ENCODE measurements at regions not wholly inside any gene's neighbourhood (a gene's known extent, or its start where the extent isn't known, plus 50 kb on each side); places are given as distances from the start of the nearest gene placed in this dataset.

GRCh38 chr3:117133066-117133465 lies 423.5 kb downstream of the TUSC7 start:
- DNase-seq: no peak

GRCh38 chr3:117135207-117135606 lies 425.6 kb downstream of the TUSC7 start:
- DNase-seq: no peak

- DNase-seq: no peak
Measured at GRCh38 chr3:117136003-117136402, 426.4 kb downstream of the TUSC7 start.

DNA sequence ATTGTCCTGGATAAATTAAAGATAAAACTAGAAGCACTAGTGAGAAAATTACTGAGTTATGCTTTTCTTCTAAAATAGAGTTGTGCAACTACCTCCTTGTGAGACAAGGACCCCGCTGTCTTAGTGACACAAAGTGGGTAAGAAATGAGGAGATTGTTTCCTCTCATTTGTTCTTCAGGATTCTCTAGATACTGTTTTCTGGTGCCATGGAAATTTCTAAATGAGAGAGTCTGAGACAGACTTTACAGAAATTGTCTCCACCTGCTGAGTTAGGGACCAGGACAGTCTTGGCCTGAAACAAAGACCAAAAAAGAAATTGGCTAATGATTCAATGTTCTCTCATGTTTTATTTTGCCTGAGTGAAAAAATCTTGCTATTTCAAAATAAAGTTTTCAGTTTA lies 427.5 kb downstream of the TUSC7 start:
- no peak for DNase-seq

GRCh38 chr3:117139681-117140080 lies 430.1 kb downstream of the TUSC7 start:
- no peak for DNase-seq

DNA sequence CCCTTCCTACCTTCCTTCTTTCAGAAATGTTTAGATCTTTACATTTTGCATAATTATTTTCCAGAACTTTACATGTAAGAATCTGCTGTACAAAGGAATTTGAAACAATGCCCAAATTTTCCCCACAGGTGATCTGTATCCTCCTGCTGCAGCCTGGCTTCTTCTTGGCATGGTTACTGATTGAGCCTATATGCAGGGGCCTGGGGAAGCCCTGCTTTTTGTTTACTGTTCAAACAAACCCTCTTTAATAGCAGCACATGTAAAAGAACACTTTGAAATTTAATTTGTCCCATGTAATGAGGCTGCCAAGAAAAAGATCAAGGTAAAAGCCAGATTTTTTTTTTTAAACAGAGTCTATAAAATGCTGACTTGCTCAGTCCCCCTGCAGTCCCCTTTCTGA lies 432.2 kb downstream of the TUSC7 start:
- no peak for DNase-seq

DNA sequence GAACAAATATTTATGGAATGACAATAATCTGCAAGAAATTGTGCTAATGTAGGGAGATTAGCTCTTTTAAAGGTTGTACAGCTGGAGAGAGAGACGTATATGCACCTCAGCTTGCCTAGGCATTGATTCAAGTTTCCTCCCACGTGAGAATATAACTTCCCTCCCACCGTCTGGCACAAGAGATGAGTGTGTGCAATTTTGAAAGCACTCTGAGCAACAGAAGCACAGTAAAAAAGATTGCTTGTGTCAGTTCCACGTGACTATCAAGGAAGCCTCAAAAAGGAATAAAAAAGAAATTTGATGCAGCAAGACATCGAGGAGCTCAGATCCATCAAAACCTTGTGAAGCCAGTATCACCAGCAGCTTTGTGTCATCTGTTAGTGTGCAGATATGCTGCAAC lies 435.3 kb downstream of the TUSC7 start:
- DNase-seq: no peak

GRCh38 chr3:117145677-117146076 lies 436.1 kb downstream of the TUSC7 start:
- DNase-seq: no peak

- DNase-seq: no peak
Measured at GRCh38 chr3:117146571-117146970, 437.0 kb downstream of the TUSC7 start.

DNA sequence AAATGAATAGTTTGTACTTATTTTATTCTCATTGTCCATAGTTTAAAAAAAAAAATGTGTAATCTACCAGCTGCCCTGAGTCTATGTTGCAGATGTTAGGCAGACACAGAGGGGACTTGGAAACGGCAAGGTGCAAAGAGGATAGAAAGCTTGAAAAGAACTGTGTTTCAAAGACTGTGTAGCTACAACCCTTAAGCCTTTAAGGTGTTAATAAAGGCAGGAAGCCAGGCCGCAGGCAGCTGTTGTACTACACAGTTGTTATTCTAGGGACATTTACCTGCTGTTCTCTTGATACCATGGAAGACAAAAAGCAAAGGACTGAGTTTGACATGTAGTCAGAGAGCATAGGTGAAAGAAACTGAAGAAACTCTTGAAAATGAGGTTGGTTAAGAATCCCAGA lies 440.0 kb downstream of the TUSC7 start:
- no peak for DNase-seq

GRCh38 chr3:117150628-117151027 lies 441.0 kb downstream of the TUSC7 start:
- DNase-seq: no peak

- no peak for DNase-seq
Measured at GRCh38 chr3:117160176-117160575, 450.6 kb downstream of the TUSC7 start.

DNA sequence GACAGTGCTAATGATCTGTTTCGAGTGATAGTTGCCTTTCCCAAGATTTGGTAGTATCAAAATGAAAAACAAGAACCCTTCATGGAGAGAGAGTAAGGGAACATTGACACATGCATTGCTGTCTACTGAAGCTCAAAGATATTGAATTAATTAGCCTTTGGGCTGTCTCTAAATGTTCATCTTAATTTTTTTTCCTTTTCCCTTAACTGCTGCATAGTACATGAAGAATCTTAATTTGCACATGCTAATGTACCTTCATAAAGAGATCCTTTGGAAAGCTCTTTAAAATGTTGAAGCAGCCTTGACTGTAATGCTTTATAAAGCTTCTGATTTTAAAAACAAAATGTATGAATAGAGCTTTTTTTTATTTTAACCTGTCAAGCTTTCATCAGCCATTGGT lies 452.2 kb downstream of the TUSC7 start:
- no peak for DNase-seq

GRCh38 chr3:117165176-117165575 lies 455.6 kb downstream of the TUSC7 start:
- no peak for DNase-seq

DNA sequence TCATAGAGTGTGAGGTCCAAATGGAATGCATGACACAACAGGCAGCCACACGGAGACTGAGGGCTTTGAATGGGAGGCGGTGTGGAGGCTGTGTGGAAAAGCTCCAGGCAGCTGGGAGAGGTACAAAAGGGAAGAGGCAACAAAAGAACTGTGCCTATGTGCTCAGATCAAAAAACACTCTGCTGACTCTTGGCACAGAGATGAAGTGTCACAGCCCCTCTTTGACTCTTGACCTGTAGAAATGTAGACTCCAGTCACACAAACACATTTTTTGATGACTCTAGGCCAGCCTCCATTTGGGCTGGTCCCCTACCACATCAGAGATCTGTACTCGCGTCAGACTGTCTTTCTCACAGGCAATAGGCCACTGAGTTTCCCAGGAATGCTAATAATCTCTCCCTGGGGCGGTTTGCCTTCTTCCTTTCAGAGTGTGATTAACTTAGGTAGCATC lies 456.0 kb downstream of the TUSC7 start:
- DNase-seq: no peak

- DNase-seq: no peak
Measured at GRCh38 chr3:117168896-117169295, 459.3 kb downstream of the TUSC7 start.

GRCh38 chr3:117170094-117170493 lies 460.5 kb downstream of the TUSC7 start:
- DNase-seq: no peak

GRCh38 chr3:117171124-117171523 lies 461.5 kb downstream of the TUSC7 start:
- DNase-seq: no peak

- no peak for DNase-seq
Measured at GRCh38 chr3:117172426-117172825, 462.8 kb downstream of the TUSC7 start.

GRCh38 chr3:117181222-117181621 lies 471.6 kb downstream of the TUSC7 start:
- no peak for DNase-seq

- DNase-seq: no peak
Measured at GRCh38 chr3:117184574-117184973, 475.0 kb downstream of the TUSC7 start.

GRCh38 chr3:117191245-117191644 lies 481.7 kb downstream of the TUSC7 start:
- no peak for DNase-seq

DNA sequence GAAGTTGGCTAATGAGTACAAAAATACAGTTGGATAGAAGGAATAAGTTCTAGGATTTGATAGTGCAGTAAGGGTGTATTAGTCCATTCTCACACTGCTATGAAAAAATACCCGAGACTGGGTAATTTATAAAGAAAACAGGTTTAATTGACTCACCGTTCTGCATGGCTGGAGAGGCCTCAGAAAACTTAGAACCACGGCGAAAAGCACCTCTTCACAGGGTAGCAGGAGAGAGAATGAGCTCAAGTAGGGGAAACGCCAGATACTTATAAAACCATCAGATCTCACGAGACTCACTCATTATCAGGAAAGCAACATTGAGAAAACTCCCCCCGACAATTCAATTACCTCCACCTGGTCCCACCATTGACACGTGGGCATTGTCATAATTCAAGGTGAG lies 483.3 kb downstream of the TUSC7 start:
- no peak for DNase-seq

DNA sequence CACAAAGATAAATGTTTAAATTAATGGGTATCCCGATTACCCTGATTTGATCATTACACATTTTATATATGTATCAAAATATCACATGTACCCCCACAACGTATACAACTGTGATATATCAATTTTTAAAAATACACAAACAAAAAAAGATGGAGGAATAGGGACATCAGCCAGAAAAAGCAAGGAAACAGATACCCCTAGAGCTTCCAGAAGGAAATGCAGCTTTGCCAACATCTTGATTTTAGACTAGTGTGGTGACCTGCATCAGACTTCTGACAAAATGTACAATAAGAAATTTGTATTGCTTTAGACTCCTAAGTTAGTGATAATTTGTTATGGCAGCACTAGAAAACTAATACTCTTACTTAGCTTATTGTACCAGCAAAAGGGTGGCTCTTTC lies 483.8 kb downstream of the TUSC7 start:
- no peak for DNase-seq

DNA sequence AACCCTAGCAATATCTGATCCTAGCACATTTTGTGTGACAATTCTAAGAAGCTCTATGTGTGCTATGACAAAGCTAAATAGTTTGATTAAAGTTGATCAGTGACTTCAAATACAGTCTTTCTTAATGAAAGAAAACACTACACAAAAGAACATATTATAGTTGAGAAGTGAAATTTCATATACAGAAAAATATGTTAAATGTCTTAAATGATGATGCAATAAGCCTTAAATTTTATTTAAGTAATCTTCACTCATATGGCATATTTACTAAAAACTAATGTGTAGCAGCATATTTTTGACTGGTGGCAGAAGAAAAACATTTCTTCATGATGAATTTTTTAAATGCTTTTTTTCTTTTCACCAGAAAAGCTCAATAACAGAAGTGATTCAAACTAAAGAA lies 485.5 kb downstream of the TUSC7 start:
- DNase-seq: no peak

DNA sequence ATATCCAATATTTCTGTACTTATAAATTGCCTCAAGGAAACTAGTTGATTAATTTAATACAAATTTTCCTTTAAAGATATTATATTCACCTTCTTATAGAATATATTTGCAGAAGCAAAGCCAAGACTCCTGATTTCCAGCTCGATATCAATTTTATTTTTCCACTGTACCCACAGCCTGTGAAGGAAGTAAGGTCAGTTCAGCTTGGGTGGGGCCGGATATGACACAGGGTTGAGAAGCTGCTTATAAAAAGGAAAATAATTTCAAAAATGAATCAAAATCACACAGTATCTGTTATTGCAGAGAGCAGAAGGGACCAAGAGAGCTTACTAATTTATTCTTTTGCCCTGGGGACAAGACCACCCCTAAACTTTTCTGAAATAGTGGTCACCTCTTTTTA lies 491.4 kb downstream of the TUSC7 start:
- no peak for DNase-seq
